Stimulated activated naive CD8-positive, alpha-beta T cell treated with anti-CD3 and anti-CD28 coated beads, Interleukin-15, Interleukin-2, amounts not matched to agents 100 ng/mL and 50 ng/mL, for 24 hours (primary cell): ENCODE measurements at regions not wholly inside any gene's neighbourhood (a gene's known extent, or its start where the extent isn't known, plus 50 kb on each side); places are given as distances from the start of the nearest gene placed in this dataset.
"Not testable (repeated sequence)": the region's sequence is repeated elsewhere in the genome, so short reads cannot be mapped to it uniquely, and the experiment has no call there.

Source experiments
- H3K27ac Mint-ChIP-seq: one replicate; pipeline ENCODE4 v1.8.0; 2021; ENCODE audit warnings: mild to moderate bottlenecking, mixed read lengths
- H3K27me3 Mint-ChIP-seq: one replicate; pipeline ENCODE4 v1.8.0; 2021; ENCODE audit warnings: mixed read lengths
- H3K36me3 Mint-ChIP-seq: one replicate; pipeline ENCODE4 v1.8.0; 2021; ENCODE audit warnings: low read depth, mixed read lengths
- H3K4me1 Mint-ChIP-seq: one replicate; pipeline ENCODE4 v1.8.0; 2021; ENCODE audit warnings: low read depth, mixed read lengths
- H3K4me3 Mint-ChIP-seq: one replicate; pipeline ENCODE4 v1.8.0; 2021; ENCODE audit warnings: mild to moderate bottlenecking, mixed read lengths
- H3K9me3 Mint-ChIP-seq: one replicate; pipeline ENCODE4 v1.8.0; 2021; ENCODE audit warnings: mixed read lengths

- not testable (repeated sequence) for H3K27me3 Mint-ChIP-seq, H3K27ac Mint-ChIP-seq
These were observed 779.4 kb downstream of the FAM181B start for GRCh38 chr11:81954301-81954700.

GRCh38 chr11:81946831-81947230, 786.8 kb downstream of the FAM181B start:
- no peaks in the 10 kb centered on the region for H3K9me3 Mint-ChIP-seq
- H3K27me3 Mint-ChIP-seq = no peaks in the 10 kb centered on the region
- H3K27ac Mint-ChIP-seq = no peak overlapping the region
- no peaks in the 10 kb centered on the region for H3K36me3 Mint-ChIP-seq
- no peak overlapping the region for H3K4me3 Mint-ChIP-seq
- no peaks in the 10 kb centered on the region for H3K4me1 Mint-ChIP-seq

More at GRCh38 chr11:81954301-81954700, 779.4 kb downstream of the FAM181B start:
- not testable (repeated sequence) for H3K9me3 Mint-ChIP-seq, H3K36me3 Mint-ChIP-seq, H3K4me1 Mint-ChIP-seq, H3K4me3 Mint-ChIP-seq

GRCh38 chr11:81942646-81943045, 791.0 kb downstream of the FAM181B start:
- no peaks in the 10 kb centered on the region for H3K36me3 Mint-ChIP-seq
- no peak overlapping the region for H3K4me3 Mint-ChIP-seq
- no peaks in the 10 kb centered on the region for H3K9me3 Mint-ChIP-seq
- no peaks in the 10 kb centered on the region for H3K27me3 Mint-ChIP-seq
- H3K4me1 Mint-ChIP-seq = no peaks in the 10 kb centered on the region
- H3K27ac Mint-ChIP-seq = no peak overlapping the region

GRCh38 chr11:81941998-81942397, 791.7 kb downstream of the FAM181B start:
- H3K4me3 Mint-ChIP-seq = no peak overlapping the region
- no peaks in the 10 kb centered on the region for H3K4me1 Mint-ChIP-seq
- H3K36me3 Mint-ChIP-seq = no peaks in the 10 kb centered on the region

GRCh38 chr11:81932303-81932702, 801.4 kb downstream of the FAM181B start:
- no peaks in the 10 kb centered on the region for H3K4me1 Mint-ChIP-seq
- H3K27ac Mint-ChIP-seq = no peak overlapping the region
- no peaks in the 10 kb centered on the region for H3K27me3 Mint-ChIP-seq
- H3K36me3 Mint-ChIP-seq = no peaks in the 10 kb centered on the region
- H3K9me3 Mint-ChIP-seq = peaks cover 3% of the 10 kb centered on the region
- H3K4me3 Mint-ChIP-seq = no peak overlapping the region

More at GRCh38 chr11:81941998-81942397, 791.7 kb downstream of the FAM181B start:
- no peaks in the 10 kb centered on the region for H3K9me3 Mint-ChIP-seq
- H3K27ac Mint-ChIP-seq = no peak overlapping the region
- H3K27me3 Mint-ChIP-seq = no peaks in the 10 kb centered on the region

GRCh38 chr11:81920205-81920604, 813.5 kb downstream of the FAM181B start:
- Mint-ChIP-seq H3K27ac (no peak overlapping the region), H3K9me3 (no peaks in the 10 kb centered on the region), H3K4me1 (no peaks in the 10 kb centered on the region), H3K36me3 (no peaks in the 10 kb centered on the region), H3K4me3 (no peak overlapping the region), H3K27me3 (no peaks in the 10 kb centered on the region)

GRCh38 chr11:81916451-81916850, 817.2 kb downstream of the FAM181B start:
- H3K4me1 Mint-ChIP-seq = no peaks in the 10 kb centered on the region
- no peaks in the 10 kb centered on the region for H3K27me3 Mint-ChIP-seq
- H3K9me3 Mint-ChIP-seq = no peaks in the 10 kb centered on the region
- no peaks in the 10 kb centered on the region for H3K36me3 Mint-ChIP-seq
- no peak overlapping the region for H3K4me3 Mint-ChIP-seq
- no peak overlapping the region for H3K27ac Mint-ChIP-seq

- Mint-ChIP-seq H3K4me3 (no peak overlapping the region), H3K4me1 (no peaks in the 10 kb centered on the region), H3K9me3 (no peaks in the 10 kb centered on the region), H3K27me3 (no peaks in the 10 kb centered on the region), H3K27ac (no peak overlapping the region), H3K36me3 (no peaks in the 10 kb centered on the region)
These were observed 818.6 kb downstream of the FAM181B start for GRCh38 chr11:81915045-81915444.

- no peak overlapping the region for H3K4me3 Mint-ChIP-seq
- H3K9me3 Mint-ChIP-seq = no peaks in the 10 kb centered on the region
- no peaks in the 10 kb centered on the region for H3K4me1 Mint-ChIP-seq
- no peak overlapping the region for H3K27ac Mint-ChIP-seq
- no peaks in the 10 kb centered on the region for H3K36me3 Mint-ChIP-seq
- no peaks in the 10 kb centered on the region for H3K27me3 Mint-ChIP-seq
These were observed 819.9 kb downstream of the FAM181B start for GRCh38 chr11:81913793-81914192.

GRCh38 chr11:81907996-81908395, 825.7 kb downstream of the FAM181B start:
- Mint-ChIP-seq H3K4me3 (no peak overlapping the region), H3K27me3 (no peaks in the 10 kb centered on the region)

GRCh38 chr11:81899156-81899555, 834.5 kb downstream of the FAM181B start:
- H3K9me3 Mint-ChIP-seq = no peaks in the 10 kb centered on the region
- H3K4me3 Mint-ChIP-seq = no peak overlapping the region
- no peaks in the 10 kb centered on the region for H3K36me3 Mint-ChIP-seq
- no peak overlapping the region for H3K27ac Mint-ChIP-seq
- H3K4me1 Mint-ChIP-seq = no peaks in the 10 kb centered on the region
- H3K27me3 Mint-ChIP-seq = no peaks in the 10 kb centered on the region

More at GRCh38 chr11:81907996-81908395, 825.7 kb downstream of the FAM181B start:
- no peaks in the 10 kb centered on the region for H3K36me3 Mint-ChIP-seq
- no peak overlapping the region for H3K27ac Mint-ChIP-seq
- H3K4me1 Mint-ChIP-seq = no peaks in the 10 kb centered on the region
- no peaks in the 10 kb centered on the region for H3K9me3 Mint-ChIP-seq

GRCh38 chr11:81897639-81898038, 836.0 kb downstream of the FAM181B start:
- H3K27me3 Mint-ChIP-seq = no peaks in the 10 kb centered on the region
- no peaks in the 10 kb centered on the region for H3K36me3 Mint-ChIP-seq
- H3K4me3 Mint-ChIP-seq = no peak overlapping the region

GRCh38 chr11:81895258-81895657, 838.4 kb downstream of the FAM181B start:
- no peaks in the 10 kb centered on the region for H3K36me3 Mint-ChIP-seq
- H3K4me3 Mint-ChIP-seq = no peak overlapping the region
- no peak overlapping the region for H3K27ac Mint-ChIP-seq
- peaks cover 3% of the 10 kb centered on the region for H3K9me3 Mint-ChIP-seq
- H3K27me3 Mint-ChIP-seq = no peaks in the 10 kb centered on the region
- H3K4me1 Mint-ChIP-seq = no peaks in the 10 kb centered on the region

More at GRCh38 chr11:81897639-81898038, 836.0 kb downstream of the FAM181B start:
- Mint-ChIP-seq H3K4me1 (no peaks in the 10 kb centered on the region), H3K27ac (no peak overlapping the region), H3K9me3 (no peaks in the 10 kb centered on the region)

GRCh38 chr11:81892770-81893635, 840.7 kb downstream of the FAM181B start:
- no peaks in the 10 kb centered on the region for H3K36me3 Mint-ChIP-seq
- no peaks in the 10 kb centered on the region for H3K4me1 Mint-ChIP-seq
- H3K4me3 Mint-ChIP-seq = no peak overlapping the region
- H3K9me3 Mint-ChIP-seq = peaks cover 9% of the 10 kb centered on the region
- no peaks in the 10 kb centered on the region for H3K27me3 Mint-ChIP-seq
- H3K27ac Mint-ChIP-seq = no peak overlapping the region

- Mint-ChIP-seq H3K4me3 (no peak overlapping the region), H3K27ac (no peak overlapping the region), H3K36me3 (no peaks in the 10 kb centered on the region), H3K4me1 (no peaks in the 10 kb centered on the region), H3K9me3 (peaks cover 9% of the 10 kb centered on the region), H3K27me3 (no peaks in the 10 kb centered on the region)
These were observed 845.3 kb downstream of the FAM181B start for GRCh38 chr11:81888391-81888790.

GRCh38 chr11:81887671-81888070, 846.0 kb downstream of the FAM181B start:
- H3K27ac Mint-ChIP-seq = no peak overlapping the region
- peaks cover 9% of the 10 kb centered on the region for H3K9me3 Mint-ChIP-seq
- no peak overlapping the region for H3K4me3 Mint-ChIP-seq
- no peaks in the 10 kb centered on the region for H3K4me1 Mint-ChIP-seq
- no peaks in the 10 kb centered on the region for H3K27me3 Mint-ChIP-seq
- no peaks in the 10 kb centered on the region for H3K36me3 Mint-ChIP-seq
